HG03135 (cell line): ENCODE measurements at regions not wholly inside any gene's neighbourhood (a gene's known extent, or its start where the extent isn't known, plus 50 kb on each side); places are given as distances from the start of the nearest gene placed in this dataset.

Experiments
- ATAC-seq: cut with Tn5 transposase; IDR thresholded peaks from one replicate; pipeline ENCODE4 v1.9.1; 2021; ENCODE audit warnings: mild to moderate bottlenecking, moderate library complexity; ENCODE audit not compliant: unreplicated experiment

DNA sequence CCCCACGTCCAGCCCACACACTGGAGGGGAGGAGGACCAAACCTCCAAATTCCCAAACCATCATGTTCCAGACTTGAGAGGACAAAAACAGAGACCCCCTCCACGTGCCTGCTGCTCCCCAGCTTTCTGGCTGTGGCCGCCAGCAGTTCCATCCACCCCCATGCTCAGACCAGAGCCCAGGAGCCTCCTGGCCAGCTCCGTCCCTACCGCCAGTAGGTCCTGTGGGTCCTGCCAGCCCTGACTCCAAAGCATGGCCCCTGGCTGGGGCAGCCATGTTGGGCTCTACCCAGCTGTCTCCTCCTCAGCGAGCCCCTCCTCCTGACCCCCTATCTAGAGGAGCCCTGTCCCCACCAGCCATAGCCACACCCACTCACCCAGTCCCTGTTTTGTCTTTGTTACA, 227.3 kb upstream of the RTL1 start:
- no peak for ATAC-seq

DNA sequence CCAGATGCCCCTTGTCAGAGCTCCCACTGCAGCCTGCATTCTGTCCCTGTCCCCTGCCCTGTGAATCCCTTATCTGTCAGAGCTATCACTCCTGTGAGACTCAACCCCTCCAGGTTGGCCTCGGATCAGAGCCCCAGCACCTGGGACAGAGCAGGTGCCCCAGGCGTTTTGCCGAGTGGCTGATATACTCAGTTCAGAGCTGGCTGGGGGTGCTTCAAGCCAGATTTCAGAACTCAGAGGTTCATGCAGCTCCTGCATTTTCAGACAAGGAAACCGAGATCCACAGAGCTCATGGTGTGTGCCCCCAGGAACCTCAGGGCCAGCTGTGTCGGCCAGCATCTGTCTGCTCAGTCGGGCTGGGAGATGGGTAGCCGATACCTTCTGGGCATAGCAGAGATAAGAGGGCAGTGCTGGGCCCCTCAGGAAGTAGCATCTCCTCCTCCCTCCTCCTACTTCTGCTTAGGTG, 228.0 kb upstream of the RTL1 start:
- no peak for ATAC-seq

DNA sequence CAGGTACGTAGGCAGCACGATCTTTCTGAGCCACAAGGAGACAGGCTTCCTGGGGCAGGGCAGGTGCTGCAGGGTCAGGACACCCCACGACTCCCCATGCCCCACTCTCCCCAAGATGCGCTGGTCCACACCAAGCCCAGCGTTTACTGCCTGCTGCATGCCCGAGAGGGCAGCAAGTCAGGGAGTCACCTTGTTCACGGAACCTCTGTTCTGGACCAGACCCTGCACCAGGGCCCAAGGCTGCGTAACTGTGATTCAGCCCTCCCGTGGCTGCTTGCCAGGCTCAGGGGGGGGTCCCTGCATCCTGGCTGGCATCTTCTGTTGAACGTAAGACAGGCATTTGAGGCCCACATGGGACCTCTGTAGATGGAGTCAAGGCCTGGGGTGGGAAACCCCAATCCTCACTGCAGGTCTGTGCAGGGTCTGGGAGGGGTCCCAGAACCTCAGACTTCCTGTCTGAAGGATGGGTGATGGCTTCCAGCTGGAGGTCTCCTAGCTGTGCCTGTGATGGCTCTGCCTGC, 228.6 kb upstream of the RTL1 start:
- no peak for ATAC-seq

DNA sequence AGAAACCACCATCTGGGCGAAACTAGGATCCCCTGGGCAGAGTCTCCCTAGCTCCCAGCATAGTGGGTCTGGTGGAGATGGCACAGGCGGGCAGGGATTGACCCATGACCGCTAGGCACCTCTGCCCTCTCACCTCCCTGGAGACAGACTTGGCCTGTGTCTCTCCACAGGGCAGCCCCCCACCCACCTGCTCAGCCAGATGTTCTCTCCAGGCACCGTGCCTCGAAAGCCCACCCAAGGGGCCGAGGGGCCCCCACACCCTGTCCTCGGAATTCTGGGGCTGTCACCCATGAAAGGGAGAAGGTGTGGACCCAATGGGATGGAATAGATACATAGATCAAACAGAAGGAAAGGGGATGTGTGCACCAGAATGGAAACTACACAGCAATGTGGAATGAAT, 229.1 kb upstream of the RTL1 start:
- no peak for ATAC-seq

DNA sequence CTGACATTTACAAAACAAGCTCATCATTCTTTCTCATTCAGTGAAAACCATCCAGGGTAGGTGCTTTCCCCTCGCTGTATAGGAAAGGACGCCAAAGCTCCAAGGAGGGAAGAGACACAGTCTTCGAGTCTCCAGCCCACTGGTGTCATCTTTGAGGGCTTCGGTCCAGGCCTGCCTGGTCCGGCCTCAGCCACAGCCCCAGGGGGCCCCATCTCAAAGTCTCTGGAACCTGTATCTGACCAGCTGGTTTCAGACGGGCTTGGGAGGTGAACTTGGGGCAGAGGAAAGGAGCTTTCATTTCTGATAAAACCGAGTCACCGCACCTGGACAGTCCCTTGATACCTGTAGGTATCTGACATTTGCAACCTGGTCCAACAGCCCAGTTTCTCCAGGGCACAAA, 229.5 kb upstream of the RTL1 start:
- no peak for ATAC-seq

DNA sequence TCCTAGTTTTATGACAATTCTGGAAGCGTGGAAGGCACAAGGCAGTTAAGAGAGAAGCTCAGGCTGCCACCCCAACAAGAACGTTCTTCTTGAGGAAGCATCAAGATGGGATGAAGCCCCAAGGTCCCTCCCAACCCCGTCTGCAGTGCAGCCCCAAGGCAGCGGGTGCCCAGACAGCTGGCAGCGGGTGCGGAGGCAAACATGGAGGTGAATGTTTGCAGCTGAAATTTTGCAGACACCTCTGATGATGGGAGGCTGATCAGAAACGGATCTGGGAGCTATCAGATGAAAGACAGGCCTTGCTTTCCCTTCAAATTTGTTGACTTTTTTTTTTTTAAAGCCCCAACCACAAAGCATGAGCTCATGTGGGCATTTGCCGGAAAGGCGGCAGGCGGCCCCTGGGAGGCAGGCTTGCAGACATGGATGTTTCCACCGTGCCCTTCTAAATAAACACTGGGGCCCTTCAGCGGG, 230.7 kb upstream of the RTL1 start:
- ATAC-seq = no peak

DNA sequence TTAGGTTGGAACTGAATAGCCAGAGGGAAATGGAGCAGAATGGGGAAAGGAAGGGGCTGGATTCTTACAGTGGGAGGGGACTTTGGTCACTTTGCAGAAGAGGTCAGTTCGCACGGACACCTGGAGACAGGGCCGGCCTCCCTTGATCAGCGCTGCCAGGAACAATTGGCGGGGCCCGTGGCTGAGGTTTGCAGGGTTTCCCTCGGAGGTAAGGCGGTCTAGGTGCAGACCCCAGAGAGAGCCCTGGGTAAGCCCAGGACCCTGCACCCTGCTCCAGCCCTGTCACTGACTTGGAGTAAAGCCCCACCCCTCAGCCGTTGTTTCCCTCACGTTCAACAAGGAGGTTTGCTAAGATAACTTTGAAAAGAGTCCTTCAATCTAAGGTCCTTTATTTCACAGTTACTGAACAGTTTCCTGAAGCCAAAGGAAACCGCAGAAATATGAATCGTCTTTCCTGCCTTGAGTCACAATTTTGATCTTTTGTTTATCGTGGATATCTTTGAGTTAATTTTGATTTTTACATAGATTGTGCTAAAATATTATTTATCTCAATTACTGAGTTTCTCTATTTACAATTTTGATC, 231.4 kb upstream of the RTL1 start:
- no peak for ATAC-seq

DNA sequence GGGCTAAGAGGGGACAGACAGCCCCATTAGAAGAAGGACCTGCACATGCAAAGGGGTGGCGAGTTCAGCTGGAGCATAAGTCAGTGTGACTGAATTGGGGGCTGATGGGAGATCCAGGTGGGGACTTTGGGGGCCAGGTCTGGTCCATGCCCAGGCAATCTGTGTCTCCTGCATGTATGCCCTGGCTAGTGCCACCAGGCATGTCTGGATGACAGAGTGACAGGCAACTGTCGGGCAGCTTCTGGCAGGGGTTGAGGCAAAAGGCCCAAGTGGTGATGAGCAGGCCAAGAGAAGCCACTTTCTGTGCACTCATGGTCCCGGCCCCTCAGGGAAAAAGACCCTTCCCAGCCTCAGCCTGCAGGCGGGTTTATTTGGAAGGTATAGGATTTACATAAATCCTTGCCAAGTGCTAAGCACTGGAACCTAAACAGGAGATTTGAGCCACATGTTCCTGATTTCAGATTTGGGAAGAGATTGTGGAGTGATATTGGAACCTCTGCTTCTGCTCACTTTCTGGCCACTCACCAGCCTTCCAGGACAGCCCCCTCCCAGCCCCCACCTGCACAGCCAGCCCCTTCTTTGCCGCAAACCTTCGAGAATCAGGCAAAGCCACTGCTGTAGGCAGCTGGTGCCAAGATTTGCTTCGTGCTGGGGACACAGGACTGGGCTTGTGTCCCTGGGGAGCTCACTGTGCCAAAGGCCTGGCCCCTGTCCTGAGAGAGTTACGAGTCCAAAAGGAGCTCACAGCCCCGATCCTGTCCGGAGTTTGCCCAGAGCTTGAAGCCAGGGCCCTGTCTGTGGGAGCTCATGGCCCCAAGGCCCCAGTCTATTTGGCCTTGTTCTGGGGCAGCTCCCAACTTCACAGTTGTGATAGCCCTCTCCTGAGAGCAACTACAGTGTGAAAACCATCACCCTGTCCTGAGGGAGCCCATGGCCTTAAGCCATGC, 232.5 kb upstream of the RTL1 start:
- ATAC-seq = no peak

DNA sequence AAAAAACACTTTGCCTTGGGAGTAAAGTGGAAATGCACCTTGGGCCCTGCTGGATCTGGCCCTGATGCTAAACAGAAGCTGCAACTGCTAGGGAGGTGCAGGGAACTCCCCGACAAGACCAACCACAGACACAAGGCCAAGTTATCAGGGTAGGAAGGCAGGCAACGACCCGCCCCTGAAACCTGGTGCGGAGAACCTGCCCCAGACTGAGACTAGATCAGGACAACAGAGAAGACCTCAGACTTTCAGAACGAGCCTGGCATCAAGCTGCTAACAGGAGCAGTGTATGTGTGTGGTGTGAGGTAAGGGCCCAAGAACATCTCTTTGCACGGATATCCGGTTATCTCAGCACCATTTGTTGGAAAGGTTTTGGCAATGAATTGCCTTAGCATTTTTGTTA, 233.7 kb upstream of the RTL1 start:
- no peak for ATAC-seq

DNA sequence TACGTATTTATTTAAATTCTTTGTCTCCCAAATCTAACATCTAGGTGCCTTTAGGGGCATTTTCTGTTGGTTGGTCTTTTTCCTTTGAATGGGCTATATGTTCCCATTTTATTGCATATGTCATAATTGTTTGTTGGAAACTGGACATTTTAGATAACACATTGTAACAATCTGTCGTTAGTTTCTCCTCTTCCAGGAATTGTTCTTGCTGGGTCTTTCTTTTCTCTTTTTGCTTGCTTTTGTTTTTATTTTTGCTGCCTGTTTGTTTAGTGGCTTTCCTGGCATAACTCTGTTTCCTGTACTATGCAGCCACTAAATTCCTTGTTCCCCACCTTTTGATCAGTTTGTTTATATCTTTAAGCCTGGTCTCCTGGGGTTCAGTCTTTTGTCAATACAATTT, 244.3 kb upstream of the RTL1 start:
- no peak for ATAC-seq

DNA sequence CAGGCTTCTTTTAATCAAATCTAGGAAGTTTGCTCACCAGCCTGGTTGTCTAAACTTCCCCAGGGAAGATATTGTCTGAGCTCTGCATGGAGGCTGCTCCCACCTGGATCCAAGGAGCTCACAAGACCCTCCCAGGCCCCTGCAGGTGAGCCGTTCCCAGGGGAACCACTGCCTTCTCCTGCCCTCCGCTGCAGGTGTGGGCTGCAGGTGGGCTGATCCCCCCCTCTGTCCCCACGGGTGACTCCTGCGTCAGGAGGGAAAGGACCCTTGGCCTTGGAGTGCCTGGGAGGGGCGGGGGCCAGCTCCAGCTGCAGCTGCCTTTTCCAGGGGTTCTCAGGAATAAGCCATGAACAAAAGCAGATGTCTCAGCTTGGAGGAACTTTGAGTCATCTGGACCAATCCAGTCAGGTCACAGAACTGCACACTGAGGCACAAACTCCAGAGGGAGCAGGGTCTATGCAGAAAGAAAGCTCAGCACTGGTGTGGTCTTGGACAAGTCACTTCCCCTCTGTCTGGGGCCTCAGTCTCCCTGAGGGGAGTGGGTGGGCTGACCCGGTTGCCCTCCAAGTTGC, 246.6 kb upstream of the RTL1 start:
- ATAC-seq = no peak

DNA sequence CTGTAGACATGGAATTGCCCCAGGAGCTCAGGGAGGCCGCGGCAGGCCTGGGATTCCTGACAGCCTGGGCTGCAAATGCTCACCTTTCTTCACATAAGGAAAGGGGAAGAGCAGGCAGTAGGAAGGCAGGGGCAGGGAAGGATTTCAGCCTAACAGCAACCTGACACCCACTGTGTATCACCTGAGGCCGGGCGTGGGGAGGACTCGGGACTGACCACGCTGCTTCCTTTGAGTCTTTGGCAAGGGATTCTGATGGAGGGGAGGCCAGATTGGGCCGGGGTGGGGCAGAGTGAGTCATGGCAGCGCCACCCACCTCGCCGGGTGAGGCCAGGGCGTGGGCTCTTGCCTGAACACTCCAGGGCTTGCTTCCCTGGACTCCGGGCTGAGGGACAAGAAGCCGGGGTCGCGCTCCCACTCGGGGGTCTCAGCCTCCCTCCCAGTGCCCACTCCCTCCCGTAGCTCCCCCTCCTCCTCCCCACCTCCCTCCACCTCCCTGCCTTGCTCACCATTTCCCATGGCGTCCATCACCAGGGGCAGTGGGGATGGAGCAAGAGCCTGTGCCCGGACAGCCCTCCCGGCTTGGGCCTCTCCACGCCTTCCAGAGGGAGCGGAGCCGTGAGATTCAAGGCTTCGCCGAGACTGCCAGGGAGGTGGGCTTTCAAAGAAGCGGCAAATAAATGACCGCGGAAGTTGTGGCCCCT, 247.9 kb upstream of the RTL1 start:
- ATAC-seq = no peak

DNA sequence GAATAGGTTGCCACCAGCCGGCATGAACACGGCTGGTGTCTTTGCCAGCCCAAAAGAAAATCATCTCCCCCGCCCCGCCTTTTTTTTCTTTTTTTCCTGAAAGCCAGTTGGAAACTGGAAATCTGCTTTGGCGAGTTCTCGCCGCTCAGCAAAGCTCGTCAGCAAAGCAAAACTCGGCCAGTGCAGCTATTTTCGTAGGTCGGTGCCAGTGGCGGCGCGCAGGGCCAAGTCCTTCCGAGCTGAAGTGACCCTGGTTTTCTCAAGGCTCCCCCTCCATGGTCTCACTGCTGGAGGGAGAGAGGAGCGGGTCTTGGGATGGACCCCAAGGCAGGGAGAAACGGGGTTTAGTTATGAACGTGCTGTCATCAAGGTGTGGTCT, 248.4 kb upstream of the RTL1 start:
- no peak for ATAC-seq

DNA sequence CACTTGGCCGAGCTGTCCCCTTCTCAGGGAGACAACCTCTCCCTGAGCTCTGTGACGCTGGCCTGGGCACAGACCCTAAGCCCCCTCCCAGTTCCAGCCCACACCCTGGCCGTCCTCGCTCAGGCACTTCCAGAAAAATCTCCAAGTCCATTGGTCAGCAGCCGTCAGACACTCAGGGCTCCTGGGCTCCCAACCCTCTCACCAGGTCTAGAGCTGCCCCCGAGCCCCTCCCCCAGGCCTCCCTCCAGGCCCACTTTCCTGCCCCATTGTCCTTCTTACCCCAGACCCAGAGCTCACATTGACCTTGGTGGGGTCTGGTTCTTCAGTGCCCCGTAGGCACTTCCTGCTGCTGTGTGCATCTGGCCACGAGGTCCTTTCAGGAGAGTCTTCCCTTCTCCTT, 249.3 kb upstream of the RTL1 start:
- ATAC-seq = no peak

DNA sequence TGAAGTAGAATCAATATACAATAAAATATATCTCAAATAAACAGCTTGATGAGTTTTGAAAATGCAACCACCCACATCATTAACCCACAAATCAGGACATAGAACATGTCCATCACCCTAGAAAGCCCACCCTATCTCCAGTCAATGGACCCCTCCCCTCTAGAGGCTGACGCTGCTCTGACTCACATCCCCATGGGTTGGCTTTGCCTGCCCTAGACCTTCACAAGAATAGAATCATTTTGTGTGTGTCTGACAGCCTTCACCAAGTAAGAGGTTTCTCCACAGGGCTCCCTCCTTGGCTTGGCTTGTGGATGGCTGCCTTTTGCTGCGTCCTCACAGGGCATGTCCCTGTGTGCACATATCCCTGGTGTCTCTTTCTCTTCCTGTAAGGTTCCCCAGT, 250.2 kb upstream of the RTL1 start:
- no peak for ATAC-seq

DNA sequence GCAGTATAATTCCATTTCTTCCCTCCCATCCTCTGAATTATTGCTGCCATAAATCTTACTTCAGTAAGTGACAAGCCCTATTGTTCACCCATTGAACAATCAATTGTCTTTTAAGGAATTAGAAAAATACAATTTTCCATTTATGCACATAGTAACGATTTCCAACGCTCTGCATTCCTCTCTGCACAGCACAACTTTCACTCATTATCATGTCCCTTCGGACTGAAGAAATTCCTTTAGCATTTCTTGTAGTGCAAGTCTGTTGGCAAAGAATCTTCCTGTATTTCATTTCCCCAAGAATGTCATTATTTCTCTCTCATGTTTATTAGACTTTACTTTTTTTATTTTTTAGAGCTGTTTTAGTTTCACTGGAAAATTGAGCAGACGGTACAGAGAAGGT, 252.1 kb upstream of the RTL1 start:
- no peak for ATAC-seq

DNA sequence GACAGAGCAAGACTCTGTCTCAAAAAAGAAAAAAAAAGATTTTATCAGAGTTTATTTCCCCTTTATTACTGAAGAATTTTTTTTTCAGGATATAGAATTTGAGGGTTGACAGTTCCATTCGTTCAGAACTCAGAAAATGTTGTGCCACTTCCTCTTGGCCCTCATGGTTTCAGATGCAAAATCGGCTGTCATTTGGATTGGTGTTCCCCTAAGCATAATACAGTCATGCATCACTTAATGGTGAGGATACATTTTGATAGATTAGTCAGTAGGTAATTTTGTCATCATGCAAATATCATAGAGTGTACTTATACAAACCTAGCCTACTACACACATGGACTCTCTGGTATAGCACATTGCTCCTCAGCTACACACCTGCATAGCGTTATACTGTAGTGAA, 263.9 kb upstream of the RTL1 start:
- ATAC-seq = no peak

DNA sequence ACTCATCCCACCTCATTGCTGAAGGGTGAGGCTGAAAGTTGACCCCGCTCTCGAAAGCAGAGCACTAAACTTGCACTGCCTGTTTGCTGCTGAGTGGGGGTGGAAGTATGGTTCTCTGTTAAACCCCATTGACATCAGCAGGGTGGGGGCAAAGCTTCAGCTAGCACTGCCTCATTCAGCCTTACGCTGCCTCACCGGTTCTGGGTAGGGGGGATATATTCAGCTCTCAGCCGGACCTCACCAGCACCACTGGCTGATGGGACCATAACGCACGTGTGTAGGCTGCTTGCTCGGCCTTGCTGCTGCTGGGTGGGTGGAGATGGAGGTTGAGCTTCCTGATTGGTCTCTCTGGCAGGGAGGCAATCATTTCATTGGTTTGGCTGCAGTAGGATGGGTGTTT, 265.7 kb upstream of the RTL1 start:
- ATAC-seq = no peak

DNA sequence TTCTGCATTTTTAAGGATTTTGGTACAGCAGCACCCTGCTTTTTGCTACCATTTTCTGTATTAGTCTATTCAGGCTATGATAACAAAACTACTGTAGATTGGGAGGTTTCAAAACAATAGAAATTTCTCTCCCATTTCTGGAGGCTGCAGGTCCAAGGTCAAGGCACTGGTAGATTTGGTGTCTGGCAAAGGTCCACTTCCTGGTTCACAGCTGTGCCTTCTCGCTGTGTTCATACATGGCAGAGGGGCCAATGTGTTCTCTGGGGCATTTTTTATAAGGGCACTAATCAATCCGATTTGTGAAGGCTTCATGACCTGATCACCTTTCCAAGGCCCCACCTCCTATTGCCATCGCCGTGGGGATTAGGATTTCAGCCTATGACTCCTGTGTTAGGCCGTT, 268.1 kb upstream of the RTL1 start:
- no peak for ATAC-seq

DNA sequence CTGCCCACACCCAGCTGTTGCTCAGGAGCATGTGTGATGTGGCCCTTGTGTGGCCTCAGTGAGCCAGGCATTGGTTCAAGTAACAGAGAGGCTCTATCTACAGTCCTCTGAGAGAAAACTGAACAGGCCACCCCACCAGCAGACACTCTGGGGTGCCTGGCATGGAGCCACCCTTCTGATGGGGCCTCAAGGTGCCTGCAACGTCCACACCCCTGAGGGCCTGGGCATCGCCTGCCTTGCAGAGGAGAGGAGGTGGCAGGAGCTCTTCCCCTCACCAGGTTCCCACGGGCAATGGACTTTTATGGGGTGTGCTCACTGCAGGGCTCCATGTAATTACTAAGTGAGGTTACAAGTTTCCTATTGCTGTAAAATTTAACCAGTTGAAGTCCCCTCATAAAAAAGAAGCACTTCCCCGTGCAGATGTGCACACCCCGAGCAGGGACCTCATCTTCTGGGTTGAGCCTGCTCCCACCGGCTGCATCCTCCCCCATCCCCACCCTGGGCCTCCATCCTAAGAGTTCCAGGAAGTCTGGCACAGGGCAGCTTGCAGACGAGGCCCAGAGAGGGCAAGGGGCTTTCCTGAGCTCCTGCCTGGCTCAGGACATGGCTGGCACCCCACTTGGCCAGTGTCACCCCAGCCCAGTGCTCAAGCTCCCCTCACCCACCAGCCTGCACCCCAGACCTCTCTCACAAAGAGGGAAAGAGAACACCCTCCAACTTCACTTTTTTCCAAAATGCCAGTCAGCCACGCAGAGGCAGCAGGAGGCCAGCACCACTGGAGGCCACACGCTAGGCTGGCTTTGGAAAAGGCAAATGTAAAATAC, 270.4 kb upstream of the RTL1 start:
- no peak for ATAC-seq

DNA sequence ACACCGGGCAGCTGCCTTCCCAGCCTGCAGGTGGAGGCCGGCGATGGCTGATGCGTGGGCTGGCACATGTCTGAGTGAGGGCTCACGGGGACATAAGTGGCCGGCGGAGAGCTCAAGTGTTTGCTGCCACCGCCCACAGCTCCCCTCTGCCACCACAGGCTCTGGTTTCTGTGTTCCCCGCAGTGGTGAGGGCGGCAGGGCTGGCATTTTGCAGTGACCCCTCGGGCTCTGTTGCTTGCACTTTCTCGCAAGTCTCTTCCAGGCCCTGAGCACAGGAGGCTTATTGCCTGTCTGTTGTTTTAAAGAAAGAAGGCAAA, 271.0 kb upstream of the RTL1 start:
- ATAC-seq = no peak
